Fibroblast of the aortic adventitia (primary cell): ENCODE measurements at regions not wholly inside any gene's neighbourhood (a gene's known extent, or its start where the extent isn't known, plus 50 kb on each side); places are given as distances from the start of the nearest gene placed in this dataset.

ENCODE experiments used
- DNase-seq: peaks from one replicate; pipeline ENCODE4 v3.0.0-alpha.2; 2010; ENCODE audit warnings: low read depth
- H3K4me3 ChIP-seq: 2 replicates; pipeline ENCODE4 v1.5.1; 2011; ENCODE audit warnings: low read depth, mild to moderate bottlenecking, control low read depth, low read length, moderate library complexity
- TF ChIP-seq, protein P1 (sequence below): IDR thresholded peaks from 2 replicates; pipeline ENCODE4 v1.5.1; 2011; ENCODE audit warnings: mild to moderate bottlenecking, low read length, control low read depth, inconsistent platforms; ENCODE audit not compliant: insufficient read depth

- DNase-seq: no peak
- TF ChIP-seq, protein P1, sequence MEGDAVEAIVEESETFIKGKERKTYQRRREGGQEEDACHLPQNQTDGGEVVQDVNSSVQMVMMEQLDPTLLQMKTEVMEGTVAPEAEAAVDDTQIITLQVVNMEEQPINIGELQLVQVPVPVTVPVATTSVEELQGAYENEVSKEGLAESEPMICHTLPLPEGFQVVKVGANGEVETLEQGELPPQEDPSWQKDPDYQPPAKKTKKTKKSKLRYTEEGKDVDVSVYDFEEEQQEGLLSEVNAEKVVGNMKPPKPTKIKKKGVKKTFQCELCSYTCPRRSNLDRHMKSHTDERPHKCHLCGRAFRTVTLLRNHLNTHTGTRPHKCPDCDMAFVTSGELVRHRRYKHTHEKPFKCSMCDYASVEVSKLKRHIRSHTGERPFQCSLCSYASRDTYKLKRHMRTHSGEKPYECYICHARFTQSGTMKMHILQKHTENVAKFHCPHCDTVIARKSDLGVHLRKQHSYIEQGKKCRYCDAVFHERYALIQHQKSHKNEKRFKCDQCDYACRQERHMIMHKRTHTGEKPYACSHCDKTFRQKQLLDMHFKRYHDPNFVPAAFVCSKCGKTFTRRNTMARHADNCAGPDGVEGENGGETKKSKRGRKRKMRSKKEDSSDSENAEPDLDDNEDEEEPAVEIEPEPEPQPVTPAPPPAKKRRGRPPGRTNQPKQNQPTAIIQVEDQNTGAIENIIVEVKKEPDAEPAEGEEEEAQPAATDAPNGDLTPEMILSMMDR: no peak
- no peak overlapping the region for H3K4me3 ChIP-seq
These were observed 188.0 kb downstream of the SOX9 start for GRCh38 chr17:72308744-72309385.

DNA sequence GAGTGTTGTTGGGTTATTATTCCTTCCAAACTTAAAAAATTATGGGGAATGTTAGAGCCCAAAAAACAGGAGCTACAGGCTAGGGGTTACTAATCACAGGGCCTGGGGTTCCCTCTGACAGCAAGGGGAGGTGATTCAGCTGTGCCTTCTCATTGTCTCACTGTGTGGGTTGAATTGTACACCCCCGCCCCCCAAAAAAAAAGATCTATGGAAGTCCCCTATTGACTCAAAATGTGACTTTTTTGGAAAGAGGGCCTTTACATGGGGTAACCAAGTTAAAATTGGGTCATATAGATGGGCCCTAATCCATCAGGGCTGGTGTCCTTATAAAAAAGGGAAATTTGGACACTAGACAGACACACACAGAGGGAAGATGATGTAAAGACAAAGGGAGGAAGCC is 190.2 kb downstream of the SOX9 start:
- no peak overlapping the region for H3K4me3 ChIP-seq
- TF ChIP-seq, protein P1: no peak
- DNase-seq: no peak

GRCh38 chr17:72315122-72315913 is 194.5 kb downstream of the SOX9 start:
- TF ChIP-seq, protein P1: no peak
- no peak for DNase-seq
- no peak overlapping the region for H3K4me3 ChIP-seq

DNA sequence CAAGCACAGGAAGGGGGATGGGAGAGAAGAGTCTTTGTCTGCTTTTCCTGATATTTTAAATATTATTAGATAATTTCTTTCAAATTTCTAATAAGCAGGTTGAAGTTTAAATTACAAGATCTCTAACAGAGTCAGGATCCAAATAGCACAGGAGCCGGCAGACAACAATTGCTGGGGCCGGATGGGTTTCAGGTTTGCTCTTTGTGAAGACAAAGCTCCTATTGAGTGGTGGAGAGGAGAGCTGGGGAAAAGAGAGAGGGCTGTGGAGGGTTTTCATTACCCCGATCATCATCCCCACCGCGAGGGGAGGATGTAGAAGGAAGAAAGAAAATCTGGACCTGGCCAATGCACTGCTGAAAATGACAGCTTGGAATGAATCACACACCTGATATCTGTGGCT is 197.3 kb downstream of the SOX9 start:
- TF ChIP-seq, protein P1: no peak
- no peak for DNase-seq
- H3K4me3 ChIP-seq: no peak overlapping the region

GRCh38 chr17:72321896-72322295 is 201.1 kb downstream of the SOX9 start:
- DNase-seq: no peak
- TF ChIP-seq, protein P1: no peak
- H3K4me3 ChIP-seq: no peak overlapping the region

DNA sequence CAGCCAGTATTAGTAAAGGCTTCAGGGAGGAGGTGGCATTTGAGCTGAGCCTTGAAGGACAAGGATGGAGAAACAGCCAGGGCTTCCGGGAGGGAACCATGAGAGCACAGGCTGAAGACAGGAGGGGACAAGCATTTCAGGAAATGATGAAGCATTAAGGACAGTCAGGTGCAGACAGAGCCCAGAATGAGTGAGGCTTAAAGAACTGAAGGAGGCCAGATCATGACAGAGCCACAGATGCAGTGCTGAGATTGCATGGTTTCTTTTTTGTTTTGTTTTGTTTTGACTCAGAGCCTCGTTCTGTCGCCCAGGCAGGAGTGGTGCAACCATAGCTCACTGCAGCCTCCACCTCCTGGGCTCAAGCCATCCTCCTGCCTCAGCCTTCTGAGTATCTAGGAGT is 211.5 kb downstream of the SOX9 start:
- no peak overlapping the region for H3K4me3 ChIP-seq
- TF ChIP-seq, protein P1: no peak
- no peak for DNase-seq
